ENCODE measurements at regions not wholly inside any gene's neighbourhood (a gene's known extent, or its start where the extent isn't known, plus 50 kb on each side); places are given as distances from the start of the nearest gene placed in this dataset.
"Not testable (repeated sequence)": the region's sequence is repeated elsewhere in the genome, so short reads cannot be mapped to it uniquely, and the experiment has no call there.

DNA sequence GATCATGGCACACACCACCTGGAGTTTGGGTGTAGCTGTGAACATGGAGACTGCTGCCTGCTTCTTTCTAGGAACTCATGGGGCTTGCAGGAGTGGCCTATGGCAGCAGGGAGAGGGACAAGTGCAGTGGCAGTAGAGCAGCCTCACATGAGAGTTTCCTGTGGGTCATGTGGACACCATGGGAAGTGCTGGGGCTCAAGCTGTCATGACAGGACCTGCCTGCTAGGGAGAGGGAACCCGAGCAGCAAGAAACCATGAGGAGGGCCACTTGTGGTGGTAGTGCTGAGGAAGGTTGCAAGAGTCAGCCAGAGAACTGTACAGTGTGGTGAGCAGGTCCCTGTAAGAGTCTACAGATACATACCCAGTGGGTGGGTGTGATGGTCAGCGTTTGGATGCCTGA, 73.8 kb upstream of the MRPS22 start:
- TF ChIP-seq JUND (IDR thresholded peaks at IDR 0.05; ENCODE audit: low read depth), result no peak
- in situ Hi-C loops (cut with HindIII; ENCODE audit: low pct_unique_long_range_greater_than_20kb, low sequenced_read_pairs), result no loop called here
- no peak for DNase-seq (ENCODE audit: low read depth in 1 of 2, low spot score in 1 of 2)

DNA sequence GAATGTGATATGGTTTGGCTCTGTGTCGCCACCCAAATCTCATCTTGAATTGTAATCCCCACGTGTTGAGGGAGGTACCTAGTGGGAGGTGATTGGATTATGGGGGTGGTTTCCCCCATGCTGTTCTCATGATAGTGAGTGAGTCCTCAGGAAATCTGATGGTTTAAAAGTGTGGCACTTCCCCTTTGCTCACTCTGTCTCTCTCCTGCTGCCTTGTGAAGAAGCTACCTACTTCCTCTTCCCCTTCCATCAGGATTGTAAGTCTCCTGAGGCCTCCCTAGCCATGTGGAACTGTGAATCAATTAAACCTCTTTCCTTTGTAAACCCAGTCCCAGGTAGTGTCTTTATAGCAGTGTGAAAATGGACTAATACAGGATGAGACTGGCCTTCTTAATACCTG, 73.2 kb upstream of the MRPS22 start:
- DNase-seq (ENCODE audit: low read depth in 1 of 2, low spot score in 1 of 2); in situ Hi-C loops (cut with HindIII; ENCODE audit: low pct_unique_long_range_greater_than_20kb, low sequenced_read_pairs): not testable (repeated sequence)

DNA sequence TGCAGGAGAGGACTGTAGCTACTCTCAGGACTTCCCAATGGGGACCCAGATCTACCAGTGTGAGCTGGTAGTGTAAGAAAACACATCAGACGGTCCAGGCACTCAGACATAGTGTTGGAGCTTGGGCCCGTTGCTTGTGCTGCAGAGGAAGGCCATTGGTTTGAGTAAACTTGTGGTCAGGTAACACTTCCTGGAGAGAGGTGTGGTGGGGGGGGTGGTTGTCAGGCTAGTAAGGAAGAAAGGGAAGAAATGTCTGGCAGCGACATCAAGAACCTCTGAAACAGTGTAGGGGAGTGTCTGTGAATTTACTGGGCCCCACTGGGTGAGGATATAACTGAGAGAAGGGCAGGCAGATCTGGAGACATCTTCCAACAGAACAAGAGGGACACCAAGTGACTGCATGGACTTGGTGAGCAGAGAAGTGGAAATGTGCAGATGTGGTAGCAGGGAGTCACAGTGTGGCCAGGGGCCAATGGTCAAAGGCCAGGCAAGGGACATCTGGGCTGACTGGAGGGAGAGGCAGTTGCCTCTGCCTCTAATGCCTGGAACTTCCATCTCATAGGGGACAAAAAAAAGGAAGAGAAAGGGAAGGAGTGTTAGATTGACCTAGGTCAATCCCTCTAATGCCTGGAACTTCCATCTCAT, 63.7 kb upstream of the MRPS22 start:
- TF ChIP-seq JUND (IDR thresholded peaks at IDR 0.05; ENCODE audit: low read depth), result no peak
- in situ Hi-C loops (cut with HindIII; ENCODE audit: low pct_unique_long_range_greater_than_20kb, low sequenced_read_pairs), result no loop called here
- peak in 1 of 2 experiments; percentile 16 for DNase-seq (ENCODE audit: low read depth in 1 of 2, low spot score in 1 of 2)

DNA sequence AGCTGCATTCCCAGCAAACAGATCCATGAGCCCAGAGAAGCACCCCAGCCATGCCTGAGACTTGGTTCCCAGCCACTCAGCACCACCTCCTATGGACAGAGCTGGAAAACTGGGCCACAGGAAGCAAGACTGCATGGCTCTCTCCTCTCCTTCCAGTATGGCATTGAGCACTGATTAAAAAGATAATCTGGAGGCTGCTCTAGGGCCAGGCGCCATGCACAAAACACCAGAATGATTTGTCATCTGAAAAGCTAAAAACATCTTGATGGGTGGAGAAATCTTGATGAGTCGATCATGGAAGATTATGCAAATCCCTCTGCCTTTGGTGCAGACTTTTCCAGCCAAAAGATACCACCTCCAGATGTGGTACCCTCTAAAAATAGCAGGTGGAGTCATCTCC, 62.7 kb upstream of the MRPS22 start:
- in situ Hi-C loops (cut with HindIII; ENCODE audit: low pct_unique_long_range_greater_than_20kb, low sequenced_read_pairs), result no loop called here
- TF ChIP-seq JUND (IDR thresholded peaks at IDR 0.05; ENCODE audit: low read depth), result no peak
- no peak for DNase-seq (ENCODE audit: low read depth in 1 of 2, low spot score in 1 of 2)

DNA sequence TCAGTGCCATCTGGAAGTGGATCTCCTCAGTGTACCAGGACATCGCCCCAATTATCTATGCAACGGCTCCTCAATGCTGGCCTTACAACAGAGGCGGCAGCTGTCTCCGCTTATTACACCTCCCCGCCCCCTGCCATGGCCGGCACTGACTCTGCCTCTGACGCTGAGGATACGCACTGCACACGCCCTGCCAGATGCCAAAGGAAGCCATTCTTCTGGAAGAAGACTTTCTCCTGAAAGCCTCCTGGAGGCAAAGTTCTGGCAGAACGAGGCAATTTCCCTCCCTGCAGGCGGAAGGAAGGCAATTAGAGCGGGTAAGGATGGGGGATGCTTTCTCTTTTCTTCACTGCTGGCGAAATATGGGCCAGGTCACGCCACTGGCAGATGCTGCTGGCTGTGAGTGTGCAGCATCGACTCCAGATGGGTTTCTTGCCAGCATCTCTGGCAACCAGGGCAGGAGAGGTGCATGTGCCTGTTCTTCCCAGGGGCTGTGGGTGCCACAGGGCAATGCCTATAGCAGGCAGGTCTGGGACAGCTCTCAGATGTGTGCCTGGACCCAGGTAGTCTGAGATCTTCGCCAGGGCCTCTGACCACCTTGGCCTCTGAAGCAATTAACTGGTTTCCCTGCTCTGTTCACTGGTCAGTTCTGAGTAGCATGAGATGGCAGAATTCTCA, 62.2 kb upstream of the MRPS22 start:
- in situ Hi-C loops (cut with HindIII; ENCODE audit: low pct_unique_long_range_greater_than_20kb, low sequenced_read_pairs), result no loop called here
- no peak for TF ChIP-seq JUND (IDR thresholded peaks at IDR 0.05; ENCODE audit: low read depth)
- DNase-seq (ENCODE audit: low read depth in 1 of 2, low spot score in 1 of 2), result no peak

DNA sequence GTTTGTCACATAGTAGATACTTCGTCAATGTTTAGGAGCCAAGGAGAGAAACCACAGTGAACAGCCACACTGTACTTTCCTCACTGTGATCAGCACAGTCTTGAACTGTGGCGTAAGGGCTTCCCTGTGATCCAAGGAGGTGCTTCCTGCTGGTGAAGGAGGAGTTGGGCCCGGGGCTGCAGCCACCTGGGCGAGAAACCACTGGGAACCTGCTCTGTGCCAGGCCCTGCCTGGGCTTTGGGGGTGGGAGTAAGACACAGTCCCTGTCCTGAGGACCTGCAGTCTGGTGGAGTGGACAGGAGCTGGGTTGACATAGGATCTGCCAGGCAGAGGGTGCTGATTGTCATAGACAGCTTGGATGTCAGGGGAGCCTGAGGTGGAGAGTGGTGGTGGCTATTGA, 60.5 kb upstream of the MRPS22 start:
- in situ Hi-C loops (cut with HindIII; ENCODE audit: low pct_unique_long_range_greater_than_20kb, low sequenced_read_pairs), result no loop called here

DNA sequence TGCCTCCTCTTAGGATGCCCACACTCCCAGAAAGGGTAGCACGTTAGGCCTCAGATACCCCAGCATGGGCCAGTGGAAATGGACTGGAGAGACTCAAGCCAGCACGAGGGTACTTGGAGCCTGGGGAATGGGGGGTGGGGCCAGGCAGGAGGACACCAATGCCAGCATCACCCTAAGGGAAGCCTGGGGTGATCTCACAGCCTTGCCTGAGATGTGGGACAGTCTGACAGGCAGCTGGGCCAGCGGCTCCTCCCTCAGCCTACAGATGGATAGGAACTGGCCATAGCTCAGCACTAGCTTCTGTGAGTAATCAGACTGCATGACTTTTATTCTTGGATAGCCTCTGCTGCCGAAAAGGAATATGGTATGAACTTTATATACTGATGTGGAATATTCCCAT, 59.6 kb upstream of the MRPS22 start:
- no peak for DNase-seq (ENCODE audit: low read depth in 1 of 2, low spot score in 1 of 2)
- TF ChIP-seq JUND (IDR thresholded peaks at IDR 0.05; ENCODE audit: low read depth), result no peak
- in situ Hi-C loops (cut with HindIII; ENCODE audit: low pct_unique_long_range_greater_than_20kb, low sequenced_read_pairs), result no loop called here

More for the DNA sequence above, 60.5 kb upstream of the MRPS22 start:
- no peak for TF ChIP-seq JUND (IDR thresholded peaks at IDR 0.05; ENCODE audit: low read depth)
- no peak for DNase-seq (ENCODE audit: low read depth in 1 of 2, low spot score in 1 of 2)

DNA sequence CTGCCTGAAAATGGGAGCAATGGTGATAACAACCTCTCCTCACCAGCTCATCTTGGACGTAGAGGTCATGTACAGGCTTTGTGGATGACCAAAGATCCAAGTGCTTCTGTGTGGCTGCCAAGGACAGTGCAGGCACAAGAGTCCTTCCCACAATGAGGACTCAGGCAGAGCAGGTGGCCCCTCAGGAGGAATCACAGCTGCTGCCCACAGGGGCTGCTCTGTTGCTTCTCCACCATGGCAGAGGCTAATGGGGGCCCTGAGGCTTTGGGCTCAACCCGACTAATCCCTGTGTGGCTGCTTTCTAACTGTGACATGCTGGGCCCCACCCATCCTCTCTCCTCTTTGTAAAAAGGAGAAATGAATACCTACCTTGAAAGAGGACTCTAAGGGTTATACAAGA, 58.1 kb upstream of the MRPS22 start:
- TF ChIP-seq JUND (IDR thresholded peaks at IDR 0.05; ENCODE audit: low read depth), result no peak
- in situ Hi-C loops (cut with HindIII; ENCODE audit: low pct_unique_long_range_greater_than_20kb, low sequenced_read_pairs), result no loop called here
- no peak for DNase-seq (ENCODE audit: low read depth in 1 of 2, low spot score in 1 of 2)

DNA sequence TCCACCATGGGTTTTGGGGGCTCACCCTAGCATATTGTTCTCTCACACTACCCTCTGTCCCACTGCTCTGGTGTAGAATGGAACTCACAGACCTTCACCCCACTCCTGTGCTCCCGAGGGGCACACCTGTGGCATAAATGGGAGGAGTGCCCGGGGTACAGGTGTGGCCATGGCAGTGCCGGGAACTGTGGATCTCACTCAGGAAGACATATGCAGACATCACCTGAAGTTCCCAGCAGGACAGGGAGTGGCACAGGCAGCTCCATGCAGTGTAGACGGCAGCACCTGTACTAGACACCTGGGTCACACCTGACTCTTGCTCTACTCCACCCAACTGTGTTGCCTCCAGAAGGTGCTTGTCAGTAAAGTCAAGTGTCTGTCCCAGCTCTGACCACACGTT, 57.6 kb upstream of the MRPS22 start:
- no peak for DNase-seq (ENCODE audit: low read depth in 1 of 2, low spot score in 1 of 2)
- TF ChIP-seq JUND (IDR thresholded peaks at IDR 0.05; ENCODE audit: low read depth), result no peak
- in situ Hi-C loops (cut with HindIII; ENCODE audit: low pct_unique_long_range_greater_than_20kb, low sequenced_read_pairs), result no loop called here

DNA sequence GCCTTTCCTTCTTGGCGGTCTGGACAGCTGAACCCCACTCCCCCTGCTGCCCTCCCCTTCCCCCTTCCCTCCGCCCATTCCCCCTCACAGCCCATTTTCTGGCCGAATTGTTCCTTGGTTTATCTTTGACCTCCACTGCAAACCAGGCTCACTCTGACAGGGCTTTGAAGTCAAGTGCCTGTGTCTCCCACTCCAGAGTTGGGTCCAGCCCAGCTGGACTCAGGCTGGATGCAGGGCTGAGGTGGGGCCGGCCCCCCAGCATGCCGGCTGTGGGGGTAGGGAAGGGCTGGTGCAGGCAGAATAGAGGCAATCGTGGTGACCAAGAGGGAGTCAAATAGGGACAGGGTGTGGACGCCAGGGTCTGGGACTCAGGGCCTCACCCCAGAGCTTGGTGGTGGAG, 57.0 kb upstream of the MRPS22 start:
- TF ChIP-seq JUND (IDR thresholded peaks at IDR 0.05; ENCODE audit: low read depth), result no peak
- no peak for DNase-seq (ENCODE audit: low read depth in 1 of 2, low spot score in 1 of 2)
- in situ Hi-C loops (cut with HindIII; ENCODE audit: low pct_unique_long_range_greater_than_20kb, low sequenced_read_pairs), result no loop called here

DNA sequence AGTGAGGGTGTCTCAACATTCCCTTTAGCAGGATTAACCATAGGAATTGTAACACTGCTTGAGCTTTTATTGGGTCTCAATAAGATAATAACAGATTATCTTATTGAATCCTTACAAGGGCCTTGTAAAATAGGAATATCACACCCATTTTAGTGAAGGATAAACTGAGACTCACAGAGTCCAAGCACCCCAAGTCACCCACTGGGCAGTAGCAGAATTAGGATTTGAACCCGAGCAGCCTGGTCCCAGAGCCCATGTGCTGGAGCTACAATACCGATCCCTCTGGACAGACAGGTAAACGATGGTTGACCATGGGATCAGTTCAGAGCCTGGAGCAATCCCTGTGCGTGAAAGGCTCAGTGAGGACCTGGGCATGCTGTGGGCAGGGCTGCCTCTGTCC, 56.3 kb upstream of the MRPS22 start:
- no peak for DNase-seq (ENCODE audit: low read depth in 1 of 2, low spot score in 1 of 2)
- no peak for TF ChIP-seq JUND (IDR thresholded peaks at IDR 0.05; ENCODE audit: low read depth)
- in situ Hi-C loops (cut with HindIII; ENCODE audit: low pct_unique_long_range_greater_than_20kb, low sequenced_read_pairs), result no loop called here

DNA sequence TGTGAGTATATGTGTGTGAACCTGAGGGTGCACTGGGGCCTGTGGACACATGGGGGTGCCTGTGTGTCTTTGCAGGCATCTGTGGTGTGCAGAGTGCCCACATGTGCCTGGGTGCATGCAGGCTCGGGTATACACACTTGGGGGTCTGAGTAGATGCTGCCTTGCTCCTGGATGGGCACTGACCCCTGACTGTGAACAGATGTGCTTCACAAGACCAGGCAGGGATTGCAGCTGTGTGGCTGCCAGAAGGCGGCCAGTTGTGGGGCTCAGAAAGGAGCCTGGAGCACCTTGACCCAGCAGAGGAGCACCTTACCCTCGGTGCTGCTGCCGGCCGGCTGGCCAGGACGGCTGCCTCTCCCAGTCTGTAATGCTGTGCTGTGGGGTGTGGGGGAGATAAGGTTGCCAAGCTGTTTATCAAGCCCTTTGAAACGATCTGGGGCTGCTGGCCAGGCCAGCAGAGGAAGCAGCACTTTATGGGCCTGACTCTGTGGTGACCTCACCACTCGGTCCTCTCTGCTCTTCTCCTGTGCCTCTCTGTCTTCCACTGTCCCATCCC, 55.5 kb upstream of the MRPS22 start:
- in situ Hi-C loops (cut with HindIII; ENCODE audit: low pct_unique_long_range_greater_than_20kb, low sequenced_read_pairs), result no loop called here
- peak in 1 of 2 experiments; percentile 25 for DNase-seq (ENCODE audit: low read depth in 1 of 2, low spot score in 1 of 2)
- no peak for TF ChIP-seq JUND (IDR thresholded peaks at IDR 0.05; ENCODE audit: low read depth)

DNA sequence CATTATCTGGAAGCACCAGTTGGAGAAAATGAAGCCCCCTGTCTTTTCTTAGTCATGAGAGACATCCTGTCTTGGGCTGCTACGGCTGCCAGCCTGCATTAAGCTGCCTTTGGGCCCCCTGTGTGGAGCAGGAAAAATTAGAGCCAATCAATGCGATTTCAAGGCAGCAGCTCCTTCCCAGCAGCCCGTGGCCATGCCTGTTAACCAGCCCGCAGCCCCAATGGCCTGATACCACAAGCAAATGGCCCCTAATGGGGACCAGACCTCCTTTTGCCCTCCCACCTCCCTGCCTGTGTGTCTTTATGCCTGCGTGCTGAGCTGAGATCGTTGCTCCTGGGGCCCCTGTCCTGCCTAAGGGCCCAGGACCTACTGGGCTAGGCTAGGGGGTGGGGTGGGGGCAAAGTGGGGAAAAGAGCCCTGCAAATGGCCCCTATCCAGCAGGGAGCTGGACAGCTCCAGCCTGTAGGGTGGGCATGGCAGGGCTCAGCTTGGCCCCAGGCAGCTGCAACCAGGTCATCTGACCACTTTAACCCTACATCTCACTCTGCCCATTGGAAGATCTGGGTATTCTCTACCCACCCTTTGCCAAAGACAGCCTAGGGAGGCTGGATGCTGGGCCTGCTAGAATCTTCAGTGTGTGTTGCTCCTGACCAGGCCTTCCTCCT, 53.8 kb upstream of the MRPS22 start:
- in situ Hi-C loops (cut with HindIII; ENCODE audit: low pct_unique_long_range_greater_than_20kb, low sequenced_read_pairs), result no loop called here
- no peak for TF ChIP-seq JUND (IDR thresholded peaks at IDR 0.05; ENCODE audit: low read depth)
- DNase-seq (ENCODE audit: low read depth in 1 of 2, low spot score in 1 of 2), result no peak
